K562 (cell line): ENCODE measurements at regions not wholly inside any gene's neighbourhood (a gene's known extent, or its start where the extent isn't known, plus 50 kb on each side); places are given as distances from the start of the nearest gene placed in this dataset.

Source experiments
- CHCHD3 ChIP-seq: fragments of 250-450 bp; sonication (Bioruptor Pico); IDR thresholded peaks from 2 replicates; pipeline ENCODE4 v2.1.2; 2022; ENCODE audit warnings: mild to moderate bottlenecking
- EP300 ChIP-seq: IDR thresholded peaks from 2 replicates; pipeline ENCODE4 v1.6.1; 2012; ENCODE audit warnings: low read length, improper control_type of control experiment
- EP400 ChIP-seq: fragments of 450-650 bp; IDR thresholded peaks from 2 replicates; pipeline ENCODE4 v1.6.1; 2017; ENCODE audit warnings: antibody characterized with exemption, mild to moderate bottlenecking, moderate library complexity
- GATAD2A ChIP-seq: fragments of 450-650 bp; IDR thresholded peaks from 2 replicates; pipeline ENCODE4 v1.6.1; 2017
- GATAD2B ChIP-seq: fragments of 450-650 bp; IDR thresholded peaks from 2 replicates; pipeline ENCODE4 v1.6.1; 2017; ENCODE audit warnings: mild to moderate bottlenecking, borderline replicate concordance
- KAT8 ChIP-seq: fragments of 450-650 bp; IDR thresholded peaks from 2 replicates; pipeline ENCODE4 v1.6.1; 2016; ENCODE audit warnings: low read depth, mild to moderate bottlenecking
- TCF7L2 ChIP-seq: fragments of 150-350 bp; IDR thresholded peaks from 2 replicates; pipeline ENCODE4 v1.6.1; 2016; ENCODE audit warnings: low read depth, mild to moderate bottlenecking, low read length, moderate library complexity
- ZNF12 ChIP-seq: sonication (generic); formaldehyde crosslinking; IDR thresholded peaks from 2 replicates; pipeline ENCODE4 v1.4.0; 2020; ENCODE audit warnings: mild to moderate bottlenecking, missing genetic modification reagents
- ZNF165 ChIP-seq: fragments of 250-450 bp; sonication (Bioruptor Pico); IDR thresholded peaks from 2 replicates; pipeline ENCODE4 v1.4.0; 2020; ENCODE audit warnings: borderline replicate concordance
- TF ChIP-seq, protein P1 (sequence below), 3 experiments: IDR thresholded peaks in 2 of 3; conservative IDR thresholded peaks in 1 of 3; 2 replicates each; pipeline ENCODE4 v1.5.1; 2011 to 2012; ENCODE audit warnings: low read length in 3 of 3, mild to moderate bottlenecking in 3 of 3, control low read depth in 2 of 3, improper control_type of control experiment in 1 of 3, inconsistent platforms in 1 of 3, low read depth in 1 of 3, mixed read lengths in 1 of 3, moderate library complexity in 1 of 3; ENCODE audit not compliant: insufficient read depth in 2 of 3
- TF ChIP-seq, protein P2 (sequence below), 2 experiments: fragments of 450-650 bp; formaldehyde crosslinking in 1 of 2; IDR thresholded peaks; 2 replicates each; pipeline versions ENCODE4 v1.4.0 to v1.6.1; 2014 to 2020; ENCODE audit warnings: mild to moderate bottlenecking in 2 of 2, borderline replicate concordance in 1 of 2, low read depth in 1 of 2

DNA sequence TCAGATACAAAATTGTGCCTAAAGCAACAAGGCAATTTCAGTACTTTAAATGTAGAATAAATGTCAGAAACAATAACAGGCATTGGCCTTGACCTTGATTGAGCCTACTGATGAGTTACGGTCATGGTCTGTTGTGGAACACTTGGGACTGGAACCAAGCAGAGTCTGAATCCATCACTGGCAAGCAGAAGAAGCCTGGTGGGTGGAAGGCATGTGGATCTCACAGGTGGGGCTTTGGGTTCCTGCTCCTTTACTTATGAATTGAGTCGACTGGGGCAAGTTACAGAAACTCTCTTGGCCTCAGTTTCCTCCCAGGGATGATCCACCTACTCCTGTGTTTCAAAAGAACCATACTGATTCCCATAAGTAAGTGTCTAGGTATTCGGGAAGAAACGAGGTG, 102.3 kb downstream of the KCNF1 start:
- TF ChIP-seq KAT8 (no peak), ZNF12 (no peak), EP400 (no peak), GATAD2A (no peak), TCF7L2 (no peak), EP300 (no peak), GATAD2B (no peak), CHCHD3 (no peak), ZNF165 (CRISPR knock-in tag) (no peak)
- TF ChIP-seq, protein P1, sequence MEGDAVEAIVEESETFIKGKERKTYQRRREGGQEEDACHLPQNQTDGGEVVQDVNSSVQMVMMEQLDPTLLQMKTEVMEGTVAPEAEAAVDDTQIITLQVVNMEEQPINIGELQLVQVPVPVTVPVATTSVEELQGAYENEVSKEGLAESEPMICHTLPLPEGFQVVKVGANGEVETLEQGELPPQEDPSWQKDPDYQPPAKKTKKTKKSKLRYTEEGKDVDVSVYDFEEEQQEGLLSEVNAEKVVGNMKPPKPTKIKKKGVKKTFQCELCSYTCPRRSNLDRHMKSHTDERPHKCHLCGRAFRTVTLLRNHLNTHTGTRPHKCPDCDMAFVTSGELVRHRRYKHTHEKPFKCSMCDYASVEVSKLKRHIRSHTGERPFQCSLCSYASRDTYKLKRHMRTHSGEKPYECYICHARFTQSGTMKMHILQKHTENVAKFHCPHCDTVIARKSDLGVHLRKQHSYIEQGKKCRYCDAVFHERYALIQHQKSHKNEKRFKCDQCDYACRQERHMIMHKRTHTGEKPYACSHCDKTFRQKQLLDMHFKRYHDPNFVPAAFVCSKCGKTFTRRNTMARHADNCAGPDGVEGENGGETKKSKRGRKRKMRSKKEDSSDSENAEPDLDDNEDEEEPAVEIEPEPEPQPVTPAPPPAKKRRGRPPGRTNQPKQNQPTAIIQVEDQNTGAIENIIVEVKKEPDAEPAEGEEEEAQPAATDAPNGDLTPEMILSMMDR (IDR thresholded peaks at IDR 0.05 in 2 of 3, conservative IDR thresholded peaks at IDR 0.05 in 1 of 3; ENCODE audit: insufficient read depth in 2 of 3, low read depth in 1 of 3, low read length in 3 of 3) = no peak
- TF ChIP-seq, protein P2, sequence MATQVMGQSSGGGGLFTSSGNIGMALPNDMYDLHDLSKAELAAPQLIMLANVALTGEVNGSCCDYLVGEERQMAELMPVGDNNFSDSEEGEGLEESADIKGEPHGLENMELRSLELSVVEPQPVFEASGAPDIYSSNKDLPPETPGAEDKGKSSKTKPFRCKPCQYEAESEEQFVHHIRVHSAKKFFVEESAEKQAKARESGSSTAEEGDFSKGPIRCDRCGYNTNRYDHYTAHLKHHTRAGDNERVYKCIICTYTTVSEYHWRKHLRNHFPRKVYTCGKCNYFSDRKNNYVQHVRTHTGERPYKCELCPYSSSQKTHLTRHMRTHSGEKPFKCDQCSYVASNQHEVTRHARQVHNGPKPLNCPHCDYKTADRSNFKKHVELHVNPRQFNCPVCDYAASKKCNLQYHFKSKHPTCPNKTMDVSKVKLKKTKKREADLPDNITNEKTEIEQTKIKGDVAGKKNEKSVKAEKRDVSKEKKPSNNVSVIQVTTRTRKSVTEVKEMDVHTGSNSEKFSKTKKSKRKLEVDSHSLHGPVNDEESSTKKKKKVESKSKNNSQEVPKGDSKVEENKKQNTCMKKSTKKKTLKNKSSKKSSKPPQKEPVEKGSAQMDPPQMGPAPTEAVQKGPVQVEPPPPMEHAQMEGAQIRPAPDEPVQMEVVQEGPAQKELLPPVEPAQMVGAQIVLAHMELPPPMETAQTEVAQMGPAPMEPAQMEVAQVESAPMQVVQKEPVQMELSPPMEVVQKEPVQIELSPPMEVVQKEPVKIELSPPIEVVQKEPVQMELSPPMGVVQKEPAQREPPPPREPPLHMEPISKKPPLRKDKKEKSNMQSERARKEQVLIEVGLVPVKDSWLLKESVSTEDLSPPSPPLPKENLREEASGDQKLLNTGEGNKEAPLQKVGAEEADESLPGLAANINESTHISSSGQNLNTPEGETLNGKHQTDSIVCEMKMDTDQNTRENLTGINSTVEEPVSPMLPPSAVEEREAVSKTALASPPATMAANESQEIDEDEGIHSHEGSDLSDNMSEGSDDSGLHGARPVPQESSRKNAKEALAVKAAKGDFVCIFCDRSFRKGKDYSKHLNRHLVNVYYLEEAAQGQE (IDR thresholded peaks at IDR 0.05; ENCODE audit: borderline replicate concordance) = no peak
- TF ChIP-seq, protein P2 (CRISPR knock-in tag; IDR thresholded peaks at IDR 0.05; ENCODE audit: low read depth) = no peak
